Ectodermal cell (in vitro differentiated cells): ENCODE measurements at regions not wholly inside any gene's neighbourhood (a gene's known extent, or its start where the extent isn't known, plus 50 kb on each side); places are given as distances from the start of the nearest gene placed in this dataset.

Source experiments
- H3K27ac ChIP-seq: 2 replicates; pipeline ENCODE4 v1.7.0; 2013; ENCODE audit warnings: mild to moderate bottlenecking, low read depth, low read length; ENCODE audit not compliant: insufficient read depth, poor library complexity, severe bottlenecking
- H3K27me3 ChIP-seq: 2 replicates; pipeline ENCODE4 v1.7.0; 2013; ENCODE audit warnings: mild to moderate bottlenecking, low read length; ENCODE audit not compliant: insufficient read depth, control insufficient read depth, poor library complexity, severe bottlenecking
- H3K36me3 ChIP-seq: one replicate; pipeline ENCODE4 v1.7.0; 2013; ENCODE audit warnings: low read length; ENCODE audit not compliant: control insufficient read depth, insufficient read depth
- H3K4me1 ChIP-seq: one replicate; pipeline ENCODE4 v1.7.0; 2013; ENCODE audit warnings: low read length; ENCODE audit not compliant: control insufficient read depth, insufficient read depth
- H3K4me3 ChIP-seq: 2 replicates; pipeline ENCODE4 v1.7.0; 2013; ENCODE audit warnings: low read depth, low read length, control low read depth; ENCODE audit not compliant: insufficient read depth
- H3K9me3 ChIP-seq: 2 replicates; pipeline ENCODE4 v1.7.0; 2013; ENCODE audit warnings: mild to moderate bottlenecking, low read length, moderate library complexity; ENCODE audit not compliant: control insufficient read depth
- WGBS, 2 experiments: methylation state at CpG; one replicate each; pipeline ENCODE4 v1.1.7; 2013; ENCODE audit warnings: missing lambda C conversion rate in 2 of 2; 5-methylcytosine and 5-hydroxymethylcytosine counted together

DNA sequence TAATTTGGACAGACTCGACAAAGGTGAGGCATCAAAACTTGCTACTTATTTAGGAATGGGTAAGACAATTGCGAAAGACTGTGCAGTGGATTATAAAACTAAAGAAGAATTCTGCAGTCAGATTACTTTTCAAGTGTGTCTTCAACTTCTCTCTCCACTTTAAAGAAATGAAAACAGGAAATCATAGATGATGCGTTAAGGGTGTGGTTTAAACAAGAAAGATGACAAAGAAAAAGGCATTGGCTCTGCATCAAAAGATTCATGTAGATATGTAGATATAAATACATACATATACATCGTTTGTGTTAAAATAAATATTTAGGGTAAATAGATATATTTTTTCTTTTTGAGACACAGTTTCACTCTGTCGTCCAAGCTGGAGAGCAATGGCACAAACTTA, 74.6 kb upstream of the PARP11 start:
- Histone ChIP-seq H3K9me3 (no peaks in the 10 kb centered on the region), H3K27ac (no peak overlapping the region), H3K4me1 (peaks cover 24% of the 10 kb centered on the region), H3K36me3 (no peaks in the 10 kb centered on the region), H3K27me3 (no peaks in the 10 kb centered on the region), H3K4me3 (no peak overlapping the region)
- 95 to 98% methylated on average over 4 of the region's 5 CpGs for WGBS, 2 experiments

DNA sequence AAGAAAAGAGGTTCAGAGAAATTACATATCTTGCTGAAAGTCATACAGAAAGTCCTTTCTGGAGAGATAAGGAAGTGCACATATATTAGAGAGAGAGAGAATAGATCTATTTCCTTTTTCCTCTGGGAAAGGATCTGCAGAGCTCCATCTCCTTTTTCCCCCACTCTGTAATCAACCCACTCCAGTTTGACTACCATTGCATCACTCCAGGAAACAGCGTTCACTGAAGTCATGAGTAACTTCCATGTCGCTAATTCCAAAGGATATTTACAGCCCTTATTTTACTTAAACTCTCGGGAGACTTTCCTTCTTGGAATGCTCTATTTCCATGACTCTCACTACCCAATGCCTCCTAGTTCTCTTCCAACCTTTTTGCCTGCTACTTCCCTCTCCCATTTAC, 72.5 kb upstream of the PARP11 start:
- H3K27me3 ChIP-seq, result no peaks in the 10 kb centered on the region
- H3K9me3 ChIP-seq, result no peaks in the 10 kb centered on the region
- no peaks in the 10 kb centered on the region for H3K36me3 ChIP-seq
- 76 to 79% methylated on average over 3 of the region's 3 CpGs for WGBS, 2 experiments
- H3K4me1 ChIP-seq, result peaks cover 24% of the 10 kb centered on the region
- H3K27ac ChIP-seq, result no peak overlapping the region
- no peak overlapping the region for H3K4me3 ChIP-seq

DNA sequence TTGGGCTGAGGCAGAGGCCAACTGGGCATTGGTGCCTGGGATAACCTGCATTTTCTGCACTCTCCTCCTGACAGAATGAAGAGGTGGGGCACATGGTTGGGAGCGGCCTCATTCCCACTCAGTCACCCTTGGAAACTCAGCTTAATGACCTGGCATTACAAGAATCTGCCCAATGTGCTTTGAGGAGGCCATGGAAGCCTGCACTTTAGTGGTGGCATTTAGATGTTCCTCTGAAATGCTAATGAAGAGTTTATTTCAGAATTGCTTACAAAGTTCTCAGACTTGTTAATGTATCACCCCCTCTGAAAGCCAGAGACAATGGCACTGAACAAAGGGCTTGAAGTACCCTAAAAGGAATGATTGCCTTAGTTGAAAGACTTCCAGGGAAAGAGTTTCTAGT, 71.4 kb upstream of the PARP11 start:
- WGBS, 2 experiments, result 0% methylated on average over 1 of the region's 1 CpG
- no peak overlapping the region for H3K4me3 ChIP-seq
- H3K36me3 ChIP-seq, result no peaks in the 10 kb centered on the region
- H3K4me1 ChIP-seq, result peaks cover 24% of the 10 kb centered on the region
- H3K27me3 ChIP-seq, result no peaks in the 10 kb centered on the region
- no peaks in the 10 kb centered on the region for H3K9me3 ChIP-seq
- H3K27ac ChIP-seq, result peak overlapping the region; percentile 67

DNA sequence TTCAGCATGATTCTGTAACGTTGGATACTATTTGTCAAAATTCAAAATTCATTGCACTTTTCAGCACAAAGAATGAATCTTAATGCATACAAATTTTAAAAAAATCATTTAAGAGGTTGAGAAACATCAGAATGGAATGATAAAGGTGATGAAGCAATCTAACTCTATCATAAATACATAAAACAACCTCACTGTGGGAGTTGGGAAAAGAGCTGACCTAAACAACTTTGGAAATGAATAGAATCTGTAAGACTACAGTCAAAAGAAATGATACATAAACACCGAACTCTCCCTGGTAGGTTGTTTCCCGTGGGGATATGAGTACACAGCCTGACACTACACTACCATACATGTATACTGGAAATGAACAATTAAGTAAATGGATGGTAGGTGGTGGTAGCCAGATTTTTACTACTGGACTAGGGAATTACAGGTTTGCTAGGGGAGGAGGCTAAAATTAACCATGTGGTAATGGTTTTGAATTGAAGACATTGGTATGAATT, 64.9 kb upstream of the PARP11 start:
- WGBS, 2 experiments, result 83 to 100% methylated on average over 1 to 3 of the region's 3 CpGs
- no peaks in the 10 kb centered on the region for H3K4me1 ChIP-seq

DNA sequence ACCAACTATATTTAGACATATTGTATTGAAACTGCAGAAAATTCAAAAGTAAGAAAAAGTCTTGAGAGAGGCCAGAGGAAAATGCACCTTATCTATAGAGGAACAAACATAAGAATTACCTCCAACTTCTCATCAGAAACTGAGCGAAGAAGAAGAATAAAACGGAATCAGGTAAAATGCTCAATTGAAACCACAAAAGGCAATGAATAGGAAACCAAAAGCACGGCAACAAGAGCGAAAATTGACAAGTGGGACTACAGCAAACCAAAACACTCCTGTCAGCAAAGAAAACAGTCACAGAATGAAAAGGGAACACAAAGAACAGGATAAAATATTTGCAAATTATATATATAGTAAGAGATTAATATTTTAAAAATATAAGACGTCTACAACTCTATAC, 61.9 kb upstream of the PARP11 start:
- 90 to 91% methylated on average over 5 of the region's 5 CpGs for WGBS, 2 experiments
- Histone ChIP-seq H3K4me1 (peaks cover 14% of the 10 kb centered on the region), H3K27ac (no peak overlapping the region), H3K27me3 (no peaks in the 10 kb centered on the region), H3K36me3 (no peaks in the 10 kb centered on the region), H3K9me3 (no peaks in the 10 kb centered on the region), H3K4me3 (no peak overlapping the region)

More for the DNA sequence above, 64.9 kb upstream of the PARP11 start:
- Histone ChIP-seq H3K4me3 (no peak overlapping the region), H3K27me3 (no peaks in the 10 kb centered on the region), H3K27ac (no peak overlapping the region), H3K36me3 (no peaks in the 10 kb centered on the region), H3K9me3 (no peaks in the 10 kb centered on the region)

DNA sequence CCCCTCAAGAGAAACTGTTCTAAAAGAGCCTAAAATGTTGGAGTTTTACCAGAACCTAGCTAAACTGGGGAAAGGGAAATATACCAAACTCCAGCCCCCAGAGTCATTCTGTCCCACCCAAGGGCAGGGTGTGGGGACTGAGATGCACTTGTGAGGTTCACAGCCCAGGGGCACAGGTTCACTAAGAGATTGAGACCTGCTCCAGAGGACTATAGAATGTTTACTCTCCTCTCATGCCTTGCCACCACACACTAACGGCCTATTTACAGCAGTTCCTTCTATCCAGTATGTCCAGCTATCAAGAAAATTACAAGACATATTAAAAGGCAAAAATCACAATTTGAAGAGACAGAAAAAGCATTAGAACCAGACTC, 60.6 kb upstream of the PARP11 start:
- Histone ChIP-seq H3K4me3 (no peak overlapping the region), H3K27ac (no peak overlapping the region), H3K36me3 (no peaks in the 10 kb centered on the region), H3K9me3 (no peaks in the 10 kb centered on the region), H3K4me1 (peaks cover 27% of the 10 kb centered on the region), H3K27me3 (no peaks in the 10 kb centered on the region)
- 69 to 88% methylated on average over 1 of the region's 1 CpG for WGBS, 2 experiments

DNA sequence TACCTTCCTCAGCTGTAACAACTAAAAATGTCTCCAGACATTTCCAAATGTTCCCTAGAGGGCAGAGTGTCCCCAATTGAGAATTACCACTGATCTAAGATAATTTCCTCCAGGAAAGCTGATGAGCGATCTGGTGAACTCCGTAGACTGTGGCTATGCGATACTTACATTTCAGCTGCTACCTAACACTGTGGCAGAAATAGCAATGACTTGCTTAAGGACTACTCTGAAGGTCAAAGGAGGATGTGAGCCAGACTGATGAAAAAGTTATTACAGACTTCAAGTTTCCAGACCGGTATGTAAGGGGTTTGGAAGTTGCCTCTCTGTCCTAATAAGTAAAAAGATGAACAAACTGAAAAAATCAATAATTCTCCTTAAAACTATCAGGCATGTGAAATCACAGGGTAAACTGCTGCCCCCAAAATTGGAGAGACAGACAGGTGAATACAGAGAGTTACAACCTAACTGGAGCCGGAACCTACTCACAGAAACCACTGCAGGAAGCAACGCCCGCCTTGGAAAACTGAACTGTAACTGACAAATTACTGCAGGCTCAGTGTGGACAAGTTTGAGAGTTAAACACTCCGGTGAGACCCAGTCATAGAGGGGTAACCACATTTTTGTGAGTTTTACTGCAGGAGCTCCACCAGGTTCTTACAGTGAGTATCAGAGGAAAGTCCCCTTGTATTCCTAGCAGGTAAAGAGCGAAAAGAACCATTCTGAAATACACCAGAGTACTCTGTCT, 60.0 kb upstream of the PARP11 start:
- H3K9me3 ChIP-seq, result no peaks in the 10 kb centered on the region
- no peak overlapping the region for H3K4me3 ChIP-seq
- WGBS, 2 experiments, result 89 to 92% methylated on average over 9 of the region's 9 CpGs
- peaks cover 31% of the 10 kb centered on the region for H3K4me1 ChIP-seq
- H3K27me3 ChIP-seq, result no peaks in the 10 kb centered on the region
- no peaks in the 10 kb centered on the region for H3K36me3 ChIP-seq
- H3K27ac ChIP-seq, result no peak overlapping the region

DNA sequence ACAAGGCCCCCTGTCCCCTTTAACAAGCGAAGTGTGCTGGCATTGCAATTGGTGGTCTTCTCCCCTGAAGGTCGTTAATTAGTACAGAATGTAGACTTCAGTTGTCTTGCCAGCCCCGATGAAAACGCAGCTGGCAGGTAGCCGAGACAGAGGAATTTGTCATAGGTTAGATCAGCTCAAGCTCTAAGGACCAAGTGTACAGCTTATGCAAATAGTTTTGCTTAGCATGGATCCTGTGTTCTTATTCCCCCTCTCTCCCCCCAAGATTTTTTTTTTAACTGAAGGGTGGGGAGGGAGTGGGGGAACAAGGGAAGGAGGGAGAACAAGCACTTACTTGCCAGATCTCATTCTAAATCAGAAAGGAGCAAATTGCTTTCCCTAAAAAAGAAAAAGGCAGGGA, 58.6 kb upstream of the PARP11 start:
- 62 to 70% methylated on average over 5 of the region's 5 CpGs for WGBS, 2 experiments
- Histone ChIP-seq H3K36me3 (no peaks in the 10 kb centered on the region), H3K4me3 (no peak overlapping the region), H3K9me3 (no peaks in the 10 kb centered on the region), H3K27ac (no peak overlapping the region), H3K27me3 (no peaks in the 10 kb centered on the region), H3K4me1 (peaks cover 31% of the 10 kb centered on the region)

DNA sequence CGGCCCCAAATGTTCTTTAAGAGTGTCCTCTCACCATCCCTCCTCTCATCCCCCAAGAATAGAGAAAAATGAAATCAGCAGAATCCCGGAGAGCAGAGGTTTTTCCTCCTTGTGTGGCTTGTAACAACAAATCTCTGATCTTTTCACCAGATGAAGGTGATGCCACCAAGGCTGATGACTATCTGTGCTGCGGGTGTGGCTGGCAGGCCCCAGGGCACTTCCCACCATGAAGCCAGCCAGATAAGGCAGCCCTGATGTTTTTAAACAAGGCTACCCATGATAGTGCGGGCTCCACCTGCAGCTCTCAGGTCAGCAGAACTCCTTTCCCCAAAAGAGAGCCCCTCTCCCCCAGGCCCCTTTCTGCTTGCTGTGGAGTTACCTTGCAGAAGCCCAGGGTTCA, 58.0 kb upstream of the PARP11 start:
- H3K27ac ChIP-seq, result no peak overlapping the region
- H3K9me3 ChIP-seq, result no peaks in the 10 kb centered on the region
- WGBS, 2 experiments, result 91 to 96% methylated on average over 4 of the region's 4 CpGs

DNA sequence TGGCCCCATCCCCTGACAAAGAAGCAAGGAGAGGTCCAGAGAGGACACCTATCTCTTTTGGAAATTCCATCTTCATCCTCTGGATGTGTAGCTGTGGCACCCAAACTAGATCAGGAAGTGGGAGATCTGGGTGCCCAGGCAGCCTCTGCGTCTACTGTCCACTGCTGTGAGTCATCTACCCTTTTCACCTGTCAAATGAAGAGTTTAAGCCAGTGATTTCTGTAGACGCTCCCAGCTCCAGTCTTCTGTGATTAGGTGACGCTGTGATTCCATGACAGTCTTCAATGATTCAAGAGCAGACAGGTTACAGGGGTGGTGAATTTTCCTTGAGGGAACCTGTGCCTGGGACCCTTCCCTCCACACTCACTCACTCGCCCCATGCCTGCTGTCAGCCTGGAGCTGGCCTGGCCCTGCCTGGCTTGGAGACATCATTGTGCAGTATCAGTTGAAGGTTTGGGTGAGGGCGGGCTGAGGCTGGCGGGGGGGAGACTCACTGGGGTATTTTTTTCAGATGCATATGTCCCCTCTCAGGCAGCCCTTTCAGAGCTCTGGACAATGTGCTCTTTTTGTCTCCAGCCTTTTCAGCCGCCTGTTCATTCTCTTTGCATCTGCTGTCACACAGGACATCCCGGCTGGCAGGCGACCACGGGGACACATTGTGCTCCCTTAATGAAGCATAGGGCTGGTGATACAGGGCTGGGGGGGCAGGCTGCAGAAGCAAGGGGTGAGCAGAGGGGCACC, 56.8 kb upstream of the PARP11 start:
- Histone ChIP-seq H3K9me3 (no peaks in the 10 kb centered on the region), H3K4me1 (peaks cover 31% of the 10 kb centered on the region), H3K36me3 (no peaks in the 10 kb centered on the region), H3K27ac (no peak overlapping the region), H3K27me3 (no peaks in the 10 kb centered on the region), H3K4me3 (no peak overlapping the region)
- WGBS, 2 experiments, result 32 to 34% methylated on average over 10 of the region's 10 CpGs

More for the DNA sequence above, 58.0 kb upstream of the PARP11 start:
- H3K4me3 ChIP-seq, result no peak overlapping the region
- peaks cover 31% of the 10 kb centered on the region for H3K4me1 ChIP-seq
- no peaks in the 10 kb centered on the region for H3K27me3 ChIP-seq
- no peaks in the 10 kb centered on the region for H3K36me3 ChIP-seq
